Tibial artery (tissue), 4 donors: ENCODE measurements at regions not wholly inside any gene's neighbourhood (a gene's known extent, or its start where the extent isn't known, plus 50 kb on each side); places are given as distances from the start of the nearest gene placed in this dataset.

Source experiments
- DNase-seq, 2 donors: peaks; one replicate each; pipeline ENCODE4 v3.0.0-alpha.2; 2019
- H3K27ac ChIP-seq, 2 donors: fragments of 200-600 bp; sonication (generic) in 1 of 2; 1 replicate in 1 of 2; 2 replicates in 1 of 2; pipeline ENCODE4 v1.5.1; 2018 to 2019; ENCODE audit warnings: mild to moderate bottlenecking in 1 of 2
- H3K27me3 ChIP-seq, 2 donors: fragments of 200-600 bp; sonication (generic) in 1 of 2; one replicate each; pipeline versions ENCODE4 v1.5.1 to v1.6.0; 2016 to 2019
- H3K36me3 ChIP-seq, 3 donors: fragments of 200-600 bp; sonication (generic) in 2 of 3; one replicate each; pipeline ENCODE4 v1.5.1; 2016 to 2019; ENCODE audit warnings: mild to moderate bottlenecking in 2 of 3
- H3K4me1 ChIP-seq, 4 donors: fragments of 200-600 bp; sonication (generic) in 2 of 4; 1 replicate in 3 of 4; 2 replicates in 1 of 4; pipeline ENCODE4 v1.5.1; 2016 to 2019
- H3K4me3 ChIP-seq, 2 donors: fragments of 200-600 bp; sonication (generic) in 1 of 2; 1 replicate in 1 of 2; 2 replicates in 1 of 2; pipeline ENCODE4 v1.5.1; 2018 to 2019; ENCODE audit warnings: mild to moderate bottlenecking in 2 of 2
- H3K9me3 ChIP-seq, 3 donors: fragments of 200-600 bp; sonication (generic) in 1 of 3; one replicate each; pipeline ENCODE4 v1.5.1; 2016 to 2019
- intact Hi-C: fragments of 100-400 bp; cut with DNase I; formaldehyde crosslinking; loops from one replicate; pipeline ENCODE4 v1.15.0; 2023; ENCODE audit warnings: low total_unique reads
- TF ChIP-seq, protein P1 (sequence below), 2 experiments: fragments of 200-600 bp in 1 of 2; fragments of 450-650 bp in 1 of 2; IDR thresholded peaks; one replicate each; pipeline ENCODE4 v1.5.1; 2017 to 2019; ENCODE audit warnings: antibody characterized with exemption in 2 of 2, mild to moderate bottlenecking in 1 of 2, moderate library complexity in 1 of 2

- TF ChIP-seq, protein P1, sequence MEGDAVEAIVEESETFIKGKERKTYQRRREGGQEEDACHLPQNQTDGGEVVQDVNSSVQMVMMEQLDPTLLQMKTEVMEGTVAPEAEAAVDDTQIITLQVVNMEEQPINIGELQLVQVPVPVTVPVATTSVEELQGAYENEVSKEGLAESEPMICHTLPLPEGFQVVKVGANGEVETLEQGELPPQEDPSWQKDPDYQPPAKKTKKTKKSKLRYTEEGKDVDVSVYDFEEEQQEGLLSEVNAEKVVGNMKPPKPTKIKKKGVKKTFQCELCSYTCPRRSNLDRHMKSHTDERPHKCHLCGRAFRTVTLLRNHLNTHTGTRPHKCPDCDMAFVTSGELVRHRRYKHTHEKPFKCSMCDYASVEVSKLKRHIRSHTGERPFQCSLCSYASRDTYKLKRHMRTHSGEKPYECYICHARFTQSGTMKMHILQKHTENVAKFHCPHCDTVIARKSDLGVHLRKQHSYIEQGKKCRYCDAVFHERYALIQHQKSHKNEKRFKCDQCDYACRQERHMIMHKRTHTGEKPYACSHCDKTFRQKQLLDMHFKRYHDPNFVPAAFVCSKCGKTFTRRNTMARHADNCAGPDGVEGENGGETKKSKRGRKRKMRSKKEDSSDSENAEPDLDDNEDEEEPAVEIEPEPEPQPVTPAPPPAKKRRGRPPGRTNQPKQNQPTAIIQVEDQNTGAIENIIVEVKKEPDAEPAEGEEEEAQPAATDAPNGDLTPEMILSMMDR (IDR thresholded peaks at IDR 0.05) = no peak
- Histone ChIP-seq H3K9me3 (no peaks in the 10 kb centered on the region), H3K36me3 (no peaks in the 10 kb centered on the region), H3K27ac (no peak overlapping the region), H3K4me3 (no peak overlapping the region), H3K27me3 (peaks cover 0 to 5% of the 10 kb centered on the region in 2 donors), H3K4me1 (no peaks in the 10 kb centered on the region)
- no peak for DNase-seq
- intact Hi-C loops = no loop called here
Observed at GRCh38 chr14:96686126-96686525, 111.1 kb upstream of the VRK1 start.

DNA sequence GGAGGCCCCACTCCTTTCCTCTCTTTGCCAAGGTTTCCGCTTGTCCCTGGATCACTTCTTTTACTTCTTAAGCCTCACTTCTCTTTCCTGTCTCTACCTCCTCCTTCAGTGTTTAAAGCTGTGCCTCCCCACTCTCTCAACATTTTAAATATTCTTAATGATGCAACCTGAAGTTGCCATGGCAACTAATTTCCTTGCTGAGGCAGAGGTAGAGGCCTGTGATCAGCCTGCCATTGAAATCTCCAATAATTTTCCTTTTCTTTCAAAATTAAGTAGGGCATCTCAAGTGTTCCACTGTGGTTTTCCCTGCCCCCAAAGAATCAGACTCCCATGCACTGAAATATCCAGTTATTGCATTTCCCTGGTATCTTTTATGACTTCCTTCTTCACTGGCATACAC, 108.6 kb upstream of the VRK1 start:
- Histone ChIP-seq H3K4me1 (no peaks in the 10 kb centered on the region), H3K36me3 (no peaks in the 10 kb centered on the region), H3K27ac (no peak overlapping the region), H3K27me3 (peaks cover 0 to 5% of the 10 kb centered on the region in 2 donors), H3K9me3 (no peaks in the 10 kb centered on the region), H3K4me3 (no peak overlapping the region)
- no peak for DNase-seq
- intact Hi-C loops = no loop called here
- TF ChIP-seq, protein P1 (IDR thresholded peaks at IDR 0.05) = no peak

- intact Hi-C loops = no loop called here
- no peaks in the 10 kb centered on the region for H3K36me3 ChIP-seq
- DNase-seq = no peak
- no peaks in the 10 kb centered on the region for H3K9me3 ChIP-seq
- no peaks in the 10 kb centered on the region for H3K4me1 ChIP-seq
- peaks cover 0 to 5% of the 10 kb centered on the region in 2 donors for H3K27me3 ChIP-seq
- no peak overlapping the region for H3K27ac ChIP-seq
- H3K4me3 ChIP-seq = no peak overlapping the region
- TF ChIP-seq, protein P1 (IDR thresholded peaks at IDR 0.05) = no peak
Observed at GRCh38 chr14:96690713-96691383, 106.3 kb upstream of the VRK1 start.

DNA sequence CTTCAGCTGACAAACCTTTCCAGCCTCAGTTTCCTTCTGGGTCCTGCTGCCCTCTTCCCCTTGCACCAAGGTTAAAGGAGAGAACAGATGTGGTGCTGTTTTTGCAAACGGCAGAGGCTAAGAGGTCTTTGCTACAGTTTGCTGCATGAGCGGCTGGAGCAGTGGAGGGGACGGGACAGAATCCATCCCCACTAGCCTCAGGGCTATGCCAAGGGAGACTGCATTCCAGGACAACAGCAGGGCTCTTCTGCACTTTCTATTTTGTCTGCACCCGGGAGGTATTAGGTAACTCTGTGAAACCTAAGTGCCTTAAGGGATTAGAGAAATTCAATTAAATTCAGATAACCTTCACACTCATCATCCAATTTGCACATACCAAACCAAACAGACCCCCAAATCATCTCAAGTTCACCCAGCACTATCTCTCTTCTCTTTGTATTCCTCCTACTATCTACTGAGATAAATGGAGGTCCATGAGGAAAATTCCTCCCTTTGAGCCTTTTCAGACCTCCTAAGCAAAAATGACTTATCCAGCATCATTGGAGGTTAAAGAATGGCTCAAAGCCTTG, 103.8 kb upstream of the VRK1 start:
- intact Hi-C loops = no loop called here
- peaks cover 0 to 9% of the 10 kb centered on the region in 2 donors for H3K27me3 ChIP-seq
- H3K4me3 ChIP-seq = no peak overlapping the region
- no peaks in the 10 kb centered on the region for H3K4me1 ChIP-seq
- H3K36me3 ChIP-seq = no peaks in the 10 kb centered on the region
- TF ChIP-seq, protein P1 (IDR thresholded peaks at IDR 0.05) = no peak
- no peaks in the 10 kb centered on the region for H3K9me3 ChIP-seq
- no peak overlapping the region for H3K27ac ChIP-seq
- DNase-seq = no peak

- no peak overlapping the region for H3K27ac ChIP-seq
- intact Hi-C loops = no loop called here
- TF ChIP-seq, protein P1 (IDR thresholded peaks at IDR 0.05) = no peak
- no peak for DNase-seq
- H3K36me3 ChIP-seq = no peaks in the 10 kb centered on the region
- H3K9me3 ChIP-seq = no peaks in the 10 kb centered on the region
- H3K4me1 ChIP-seq = no peaks in the 10 kb centered on the region
- peaks cover 0 to 9% of the 10 kb centered on the region in 2 donors for H3K27me3 ChIP-seq
- H3K4me3 ChIP-seq = no peak overlapping the region
Observed at GRCh38 chr14:96693987-96694386, 103.2 kb upstream of the VRK1 start.
